Ishikawa (cell line): ENCODE measurements at regions not wholly inside any gene's neighbourhood (a gene's known extent, or its start where the extent isn't known, plus 50 kb on each side); places are given as distances from the start of the nearest gene placed in this dataset.

Source experiments
- CEBPB ChIP-seq: IDR thresholded peaks from 2 replicates; pipeline ENCODE4 v1.6.1; 2012
- EGR1 ChIP-seq: IDR thresholded peaks from 2 replicates; pipeline ENCODE4 v1.6.1; 2012
- RAD21 ChIP-seq: IDR thresholded peaks from 2 replicates; pipeline ENCODE4 v1.6.1; 2012; ENCODE audit warnings: low read depth
- TAF1 ChIP-seq: IDR thresholded peaks from 2 replicates; pipeline ENCODE4 v1.6.1; 2012; ENCODE audit warnings: low read depth, mild to moderate bottlenecking
- TF ChIP-seq, protein P1 (sequence below): IDR thresholded peaks from 2 replicates; pipeline ENCODE4 v1.6.1; 2012
- TF ChIP-seq, protein P2 (sequence below): IDR thresholded peaks from 2 replicates; pipeline ENCODE4 v1.6.1; 2012; ENCODE audit warnings: low read depth, mild to moderate bottlenecking

- no peak for TF ChIP-seq RAD21
- TF ChIP-seq, protein P1, sequence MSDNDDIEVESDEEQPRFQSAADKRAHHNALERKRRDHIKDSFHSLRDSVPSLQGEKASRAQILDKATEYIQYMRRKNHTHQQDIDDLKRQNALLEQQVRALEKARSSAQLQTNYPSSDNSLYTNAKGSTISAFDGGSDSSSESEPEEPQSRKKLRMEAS: no peak
- TF ChIP-seq, protein P2, sequence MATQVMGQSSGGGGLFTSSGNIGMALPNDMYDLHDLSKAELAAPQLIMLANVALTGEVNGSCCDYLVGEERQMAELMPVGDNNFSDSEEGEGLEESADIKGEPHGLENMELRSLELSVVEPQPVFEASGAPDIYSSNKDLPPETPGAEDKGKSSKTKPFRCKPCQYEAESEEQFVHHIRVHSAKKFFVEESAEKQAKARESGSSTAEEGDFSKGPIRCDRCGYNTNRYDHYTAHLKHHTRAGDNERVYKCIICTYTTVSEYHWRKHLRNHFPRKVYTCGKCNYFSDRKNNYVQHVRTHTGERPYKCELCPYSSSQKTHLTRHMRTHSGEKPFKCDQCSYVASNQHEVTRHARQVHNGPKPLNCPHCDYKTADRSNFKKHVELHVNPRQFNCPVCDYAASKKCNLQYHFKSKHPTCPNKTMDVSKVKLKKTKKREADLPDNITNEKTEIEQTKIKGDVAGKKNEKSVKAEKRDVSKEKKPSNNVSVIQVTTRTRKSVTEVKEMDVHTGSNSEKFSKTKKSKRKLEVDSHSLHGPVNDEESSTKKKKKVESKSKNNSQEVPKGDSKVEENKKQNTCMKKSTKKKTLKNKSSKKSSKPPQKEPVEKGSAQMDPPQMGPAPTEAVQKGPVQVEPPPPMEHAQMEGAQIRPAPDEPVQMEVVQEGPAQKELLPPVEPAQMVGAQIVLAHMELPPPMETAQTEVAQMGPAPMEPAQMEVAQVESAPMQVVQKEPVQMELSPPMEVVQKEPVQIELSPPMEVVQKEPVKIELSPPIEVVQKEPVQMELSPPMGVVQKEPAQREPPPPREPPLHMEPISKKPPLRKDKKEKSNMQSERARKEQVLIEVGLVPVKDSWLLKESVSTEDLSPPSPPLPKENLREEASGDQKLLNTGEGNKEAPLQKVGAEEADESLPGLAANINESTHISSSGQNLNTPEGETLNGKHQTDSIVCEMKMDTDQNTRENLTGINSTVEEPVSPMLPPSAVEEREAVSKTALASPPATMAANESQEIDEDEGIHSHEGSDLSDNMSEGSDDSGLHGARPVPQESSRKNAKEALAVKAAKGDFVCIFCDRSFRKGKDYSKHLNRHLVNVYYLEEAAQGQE: no peak
- no peak for TF ChIP-seq EGR1
- no peak for TF ChIP-seq CEBPB
- TF ChIP-seq TAF1: no peak
These were observed 397.4 kb upstream of the NOX3 start for GRCh38 chr6:155853011-155853410.
